HG03064 (cell line): ENCODE measurements at regions not wholly inside any gene's neighbourhood (a gene's known extent, or its start where the extent isn't known, plus 50 kb on each side); places are given as distances from the start of the nearest gene placed in this dataset.
"Not testable (repeated sequence)": the region's sequence is repeated elsewhere in the genome, so short reads cannot be mapped to it uniquely, and the experiment has no call there.

Experiments
- ATAC-seq: cut with Tn5 transposase; IDR thresholded peaks from one replicate; pipeline ENCODE4 v1.9.1; 2021; ENCODE audit warnings: low read depth; ENCODE audit not compliant: unreplicated experiment

DNA sequence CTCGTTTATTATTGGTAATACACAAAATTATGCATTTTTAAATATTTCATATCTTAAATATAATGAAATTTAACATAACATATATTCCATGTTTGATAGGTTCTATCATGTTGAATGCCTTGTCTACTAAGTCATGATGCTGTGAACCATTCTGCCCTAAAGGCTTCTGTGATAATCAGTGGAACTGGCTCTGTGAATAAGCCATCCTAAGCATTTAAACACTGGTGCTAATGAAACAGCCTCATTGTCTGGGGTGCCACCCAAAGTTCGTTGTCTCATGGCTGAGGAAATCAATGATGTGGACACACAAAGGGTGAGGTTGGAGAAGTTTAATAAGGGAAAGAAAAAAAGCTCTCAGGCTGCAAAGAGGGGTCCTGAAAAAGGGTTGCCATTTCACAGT, 264.7 kb upstream of the ZRANB2 start:
- ATAC-seq: no peak

DNA sequence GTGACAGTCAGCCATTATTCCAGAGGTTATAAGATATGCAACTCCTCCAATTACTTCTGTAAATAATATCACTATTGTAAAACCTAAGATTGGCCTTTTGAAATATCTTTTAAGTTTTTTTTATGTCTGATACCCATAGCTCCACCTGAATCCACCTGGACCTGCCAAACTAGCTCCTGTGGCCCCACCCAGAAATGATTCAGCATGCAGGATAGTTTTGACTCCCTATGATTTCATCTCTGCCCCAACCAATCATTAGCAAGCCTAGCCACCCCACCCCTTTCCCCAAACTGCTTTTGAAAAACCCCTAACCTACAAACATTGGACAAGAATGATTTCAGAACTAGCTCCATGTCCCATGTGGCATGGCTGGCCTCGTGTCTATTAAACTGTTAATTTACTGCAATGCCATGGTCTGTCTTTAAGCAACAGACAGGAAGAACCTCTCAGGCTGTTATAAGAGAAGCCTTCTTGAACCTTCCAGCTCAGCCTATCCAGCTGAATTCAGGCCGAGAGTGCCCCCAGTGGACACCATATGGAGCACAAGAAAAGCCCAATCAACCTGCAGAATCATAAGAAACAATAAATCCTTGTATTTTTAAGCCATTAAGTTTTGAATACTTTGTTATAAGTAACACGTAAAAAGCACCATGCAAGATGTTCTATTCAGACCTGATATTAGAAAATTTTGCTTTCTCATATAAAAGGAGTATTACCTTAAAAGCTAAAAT, 263.0 kb upstream of the ZRANB2 start:
- no peak for ATAC-seq

DNA sequence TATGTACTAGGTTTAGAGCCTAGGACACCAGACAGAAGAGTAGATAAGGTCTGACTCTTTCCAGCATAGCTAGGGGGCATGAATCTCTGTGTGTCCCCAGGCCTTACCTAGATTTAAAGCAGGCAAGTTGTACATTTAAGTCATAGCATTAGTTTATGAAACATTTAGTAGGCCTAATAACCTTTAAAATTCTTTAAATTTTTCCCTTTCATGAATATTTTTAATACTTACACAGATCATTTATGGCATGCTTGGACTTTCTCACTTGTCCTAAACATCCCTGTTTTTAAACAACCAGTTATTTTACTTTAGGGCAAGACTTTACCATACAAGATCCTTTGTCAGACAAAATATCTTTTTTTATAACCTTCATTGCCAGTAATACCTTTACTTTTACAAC, 258.4 kb upstream of the ZRANB2 start:
- no peak for ATAC-seq

DNA sequence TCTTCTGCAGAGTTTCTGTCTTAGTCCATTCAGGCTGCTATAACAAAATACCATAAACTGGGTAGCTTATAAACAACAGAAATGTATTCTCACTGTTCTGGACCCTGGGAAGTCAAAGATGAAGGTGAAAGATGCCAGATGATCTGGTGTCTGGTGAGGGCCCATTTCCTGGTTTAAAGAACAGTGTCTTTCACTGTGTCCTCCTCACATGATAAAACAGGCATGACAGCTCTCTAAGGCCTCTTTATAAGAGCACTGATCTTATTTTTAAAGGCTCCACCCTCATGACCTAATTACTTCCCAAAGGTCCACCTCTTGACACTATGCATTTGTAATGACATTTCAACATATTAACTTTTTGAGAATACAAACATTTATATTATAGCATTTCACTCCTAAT, 250.2 kb upstream of the ZRANB2 start:
- ATAC-seq: no peak

DNA sequence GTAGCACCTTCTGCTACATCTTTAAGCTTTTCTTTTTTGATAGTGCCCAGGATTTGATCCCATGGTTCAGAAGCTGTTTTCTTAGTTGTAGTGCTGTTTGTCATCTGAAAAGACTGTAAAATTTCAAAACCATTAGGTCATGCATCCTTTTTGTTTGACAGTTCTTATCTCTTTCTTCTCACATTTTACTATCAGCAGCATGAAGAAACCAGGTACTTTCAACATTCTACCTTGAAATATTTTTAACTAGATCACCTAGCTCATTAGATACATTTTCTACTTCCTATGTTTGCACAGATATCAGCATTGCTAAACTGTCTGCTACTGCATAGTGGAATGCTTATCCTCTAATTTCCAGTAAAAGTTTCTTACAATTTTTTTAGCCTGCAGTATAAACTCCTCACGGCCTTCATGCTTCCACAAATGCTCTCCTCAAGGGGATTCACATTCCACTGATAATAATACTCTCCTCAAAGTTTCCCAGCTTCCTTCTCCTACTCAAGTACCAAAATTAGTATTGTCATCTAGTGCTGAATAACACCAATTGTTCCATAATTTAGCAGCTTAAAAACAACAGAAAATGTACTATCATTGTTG, 243.9 kb upstream of the ZRANB2 start:
- no peak for ATAC-seq

DNA sequence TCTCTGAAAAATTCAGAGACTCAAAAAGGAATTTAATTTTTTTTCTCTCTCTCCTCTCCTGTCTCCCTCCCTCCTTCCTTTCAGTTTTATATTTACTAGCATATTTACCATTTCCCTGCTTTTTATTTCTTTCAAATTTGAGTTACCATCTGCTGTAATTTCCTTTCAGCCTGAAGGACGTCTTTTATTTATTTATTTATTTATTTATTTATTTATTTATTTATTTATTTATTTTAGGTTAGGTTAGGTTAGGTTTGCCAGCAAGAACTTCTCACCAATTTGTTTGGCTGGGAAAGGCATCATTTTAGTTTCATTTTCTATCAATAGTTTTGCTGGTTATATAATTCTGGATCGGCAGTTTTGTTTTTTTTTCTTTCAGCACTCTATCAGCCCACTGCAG, 231.7 kb upstream of the ZRANB2 start:
- ATAC-seq: no peak

DNA sequence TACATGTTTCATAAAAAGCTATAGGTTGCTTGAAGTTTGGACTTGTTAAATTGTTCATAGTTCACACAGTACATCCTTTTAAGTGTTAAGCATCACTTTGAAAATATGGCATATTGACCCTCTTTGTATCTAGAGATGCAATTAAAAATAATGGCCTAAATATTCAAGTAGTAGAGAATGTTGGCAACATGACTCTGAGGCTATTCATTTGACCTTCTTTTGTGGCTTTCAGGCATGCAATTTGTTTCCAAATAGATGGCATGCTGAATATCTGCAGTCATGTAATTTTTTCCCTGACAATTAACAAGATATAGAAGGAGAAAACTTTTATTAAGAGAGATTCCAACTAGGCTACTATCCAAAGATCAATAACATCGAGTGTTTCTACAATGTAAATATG, 230.5 kb upstream of the ZRANB2 start:
- no peak for ATAC-seq

DNA sequence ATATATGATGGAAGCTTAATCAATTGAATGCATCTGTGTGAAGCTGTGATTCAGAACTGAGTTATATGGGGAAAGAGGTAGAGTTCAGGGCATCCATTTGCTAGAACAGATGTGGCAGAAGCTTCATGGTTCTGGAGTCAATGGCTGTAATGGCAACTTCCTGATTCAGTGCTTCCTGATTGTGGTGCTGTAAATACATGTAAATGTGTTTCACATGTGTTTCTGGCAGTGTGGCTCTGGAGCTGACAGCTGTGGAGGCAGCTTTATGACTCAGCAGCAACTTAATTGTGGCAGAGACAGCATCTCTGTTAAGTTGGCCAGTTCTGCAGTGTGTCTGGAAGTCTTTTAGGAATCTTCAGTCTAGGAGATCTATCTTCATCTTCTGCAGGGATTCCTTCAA, 226.6 kb upstream of the ZRANB2 start:
- peak; percentile 64 for ATAC-seq

DNA sequence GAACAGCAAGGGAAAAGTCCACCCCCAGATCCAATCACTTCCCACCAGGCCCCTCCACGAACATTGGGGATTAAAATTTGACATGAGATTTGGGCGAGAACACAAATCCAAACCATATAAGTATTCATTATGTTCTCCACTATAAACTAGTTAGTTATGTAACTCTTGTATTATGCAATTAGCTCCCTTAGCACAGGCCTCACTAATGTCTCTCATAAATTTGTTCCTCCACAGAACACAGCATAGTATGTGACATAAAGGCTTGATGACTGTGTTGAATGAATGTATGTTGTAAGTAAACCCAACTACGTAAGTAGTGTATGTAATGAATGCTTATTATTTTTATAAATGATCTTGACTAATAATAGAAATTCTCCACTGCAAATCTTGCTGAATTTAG, 223.3 kb upstream of the ZRANB2 start:
- ATAC-seq: no peak

DNA sequence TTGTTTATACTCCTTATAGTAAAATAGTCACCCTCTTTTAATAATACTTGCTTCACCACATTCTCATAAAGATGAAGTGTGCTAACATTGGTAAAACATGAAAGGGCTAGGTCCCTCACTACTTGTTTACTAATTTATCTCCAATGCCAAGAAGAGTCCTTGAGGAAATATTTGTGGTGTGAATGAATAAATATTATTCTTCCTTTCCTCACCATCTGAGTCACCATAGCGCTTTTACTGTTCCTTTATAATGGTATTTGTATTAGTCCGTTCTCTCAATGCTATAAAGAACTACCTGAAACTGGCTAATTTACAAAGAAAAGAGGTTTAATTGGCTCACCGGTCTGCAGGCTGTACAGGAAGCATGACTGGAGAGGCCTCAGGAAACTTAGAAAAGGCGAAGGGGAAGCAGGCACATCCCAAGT, 222.8 kb upstream of the ZRANB2 start:
- no peak for ATAC-seq

DNA sequence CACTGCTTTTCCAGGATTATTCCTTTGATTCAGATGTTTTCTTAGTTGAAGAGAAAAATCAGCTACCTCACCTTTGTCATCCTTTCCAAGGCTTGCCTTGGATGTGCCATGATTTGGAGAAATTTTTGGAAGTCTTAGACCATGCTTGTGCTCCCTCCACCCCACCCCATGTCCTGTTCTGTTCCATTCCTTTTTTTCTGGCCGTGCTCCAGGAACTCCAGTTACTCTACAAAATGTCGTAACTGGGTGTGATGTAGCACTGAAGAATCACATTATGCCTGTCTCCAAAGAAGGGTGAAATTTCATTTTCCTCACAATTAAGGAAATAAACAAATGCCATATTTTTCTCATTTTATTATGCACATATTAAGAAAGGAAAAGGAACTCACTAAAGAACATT, 217.8 kb upstream of the ZRANB2 start:
- ATAC-seq: no peak

DNA sequence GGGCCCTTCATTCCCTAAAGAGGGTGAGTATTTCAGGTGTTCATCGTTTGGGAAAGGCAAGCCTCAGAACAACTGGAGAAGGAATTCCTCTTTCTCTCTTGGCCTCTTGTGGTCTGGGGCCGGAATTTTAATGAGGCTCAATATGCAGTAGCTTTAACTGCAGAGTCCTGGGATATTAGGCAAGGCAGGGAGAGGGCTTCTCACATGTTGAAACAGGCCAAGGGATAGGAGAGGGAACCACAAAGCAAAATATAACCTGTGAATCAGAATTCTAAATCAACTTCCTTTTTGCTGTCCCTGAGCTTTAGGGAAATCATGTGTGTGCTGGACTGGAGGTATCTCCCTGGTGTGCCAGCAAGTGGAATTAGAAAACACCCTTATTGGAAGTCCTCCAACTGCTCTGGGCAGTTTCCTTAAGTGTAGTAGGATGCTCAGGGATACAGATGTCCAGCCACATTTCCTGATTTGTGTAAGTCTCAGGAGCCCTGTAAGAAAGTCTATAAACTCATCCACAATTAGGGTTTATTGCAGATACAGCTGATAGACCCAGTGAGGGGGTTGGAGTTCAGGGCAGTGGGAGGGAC, 215.8 kb upstream of the ZRANB2 start:
- ATAC-seq: no peak

DNA sequence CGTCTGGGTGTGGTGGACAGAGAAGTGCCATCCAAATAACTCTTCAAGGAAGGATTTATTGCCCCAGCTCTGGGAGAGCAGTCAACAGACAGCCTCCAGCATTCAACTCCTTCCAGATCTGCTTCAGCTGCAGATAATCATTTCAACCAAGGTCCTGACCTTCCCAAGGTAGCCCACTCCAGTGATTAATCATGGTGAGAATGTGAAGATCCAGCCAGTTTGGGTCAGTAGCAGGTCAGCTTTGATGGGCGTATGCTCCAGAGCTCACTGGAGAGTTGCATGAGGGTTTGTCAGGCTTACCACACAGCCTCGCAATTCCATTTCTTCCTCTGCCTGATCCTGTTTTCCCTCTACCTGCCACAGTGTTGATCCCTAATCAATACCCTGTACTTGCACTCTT, 214.5 kb upstream of the ZRANB2 start:
- no peak for ATAC-seq

DNA sequence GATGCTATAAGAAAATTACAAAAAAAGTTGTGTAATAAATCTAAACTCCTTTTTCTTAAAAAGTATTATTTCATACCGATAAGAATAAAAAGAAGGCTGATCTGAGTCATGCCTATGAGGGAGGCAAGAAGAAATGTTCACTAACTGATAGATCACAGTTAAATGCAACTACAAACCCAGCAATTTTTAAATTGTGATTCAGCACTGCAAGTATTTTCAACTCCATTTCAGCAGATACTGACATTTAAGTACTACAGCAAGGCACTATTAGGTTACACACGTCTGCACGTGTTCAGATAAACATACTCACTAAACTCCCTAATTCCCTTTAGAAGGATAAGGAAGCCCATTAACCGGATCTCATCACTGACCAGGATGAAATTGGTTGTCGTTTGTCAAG, 213.3 kb upstream of the ZRANB2 start:
- no peak for ATAC-seq

DNA sequence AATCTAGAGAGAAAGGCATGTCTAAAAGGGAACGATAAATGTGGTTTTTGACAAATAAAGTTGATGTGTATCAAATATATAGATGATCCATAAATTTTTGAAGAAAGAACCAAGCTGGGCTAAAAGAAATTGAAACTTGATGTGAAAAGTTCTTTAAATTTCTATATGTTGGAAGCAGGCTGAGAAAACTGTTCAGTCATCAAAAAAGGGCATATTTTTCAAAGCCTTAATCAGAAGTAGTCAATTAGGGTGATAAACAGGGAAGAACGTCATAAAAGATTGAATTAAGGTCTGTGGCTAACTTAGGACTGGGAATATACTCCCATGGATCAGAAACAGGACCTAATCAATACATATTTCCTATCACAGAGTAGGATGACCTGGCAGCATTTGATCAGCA, 211.4 kb upstream of the ZRANB2 start:
- ATAC-seq: no peak

DNA sequence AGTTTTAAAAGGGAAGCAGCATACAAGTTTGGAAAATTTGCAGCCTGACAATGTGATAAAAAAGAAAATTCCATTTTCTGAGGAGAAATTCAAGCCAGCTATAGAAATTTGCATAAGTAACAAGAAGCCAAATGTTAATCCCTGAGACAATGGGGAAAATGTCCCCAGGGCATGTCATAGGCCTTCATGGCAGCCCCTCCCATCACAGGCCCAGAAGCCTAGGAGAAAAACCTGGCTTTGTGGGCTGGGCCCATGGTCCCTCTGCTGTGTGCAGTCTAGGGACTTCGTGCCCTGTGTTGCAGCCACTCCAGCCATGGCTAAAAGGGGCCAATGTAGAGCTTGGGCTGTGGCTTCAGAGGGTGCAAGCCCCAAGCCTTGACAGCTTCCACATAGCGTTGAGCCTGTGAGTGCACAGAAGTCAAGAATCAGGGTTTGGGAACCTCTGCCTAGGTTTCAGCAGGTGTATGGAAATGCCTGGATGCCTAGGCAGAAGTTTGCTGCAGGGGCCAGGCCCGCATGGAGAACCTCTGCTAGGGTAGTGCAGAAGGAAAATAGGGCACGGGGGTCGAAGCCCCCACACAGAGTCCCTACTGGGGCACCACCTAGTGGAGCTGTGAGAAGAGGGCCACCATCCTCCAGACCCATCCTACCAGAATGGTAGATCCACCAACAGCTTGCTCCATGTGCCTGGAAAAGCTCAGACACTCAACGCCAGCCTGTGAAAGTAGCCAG, 209.8 kb upstream of the ZRANB2 start:
- not testable (repeated sequence) for ATAC-seq

DNA sequence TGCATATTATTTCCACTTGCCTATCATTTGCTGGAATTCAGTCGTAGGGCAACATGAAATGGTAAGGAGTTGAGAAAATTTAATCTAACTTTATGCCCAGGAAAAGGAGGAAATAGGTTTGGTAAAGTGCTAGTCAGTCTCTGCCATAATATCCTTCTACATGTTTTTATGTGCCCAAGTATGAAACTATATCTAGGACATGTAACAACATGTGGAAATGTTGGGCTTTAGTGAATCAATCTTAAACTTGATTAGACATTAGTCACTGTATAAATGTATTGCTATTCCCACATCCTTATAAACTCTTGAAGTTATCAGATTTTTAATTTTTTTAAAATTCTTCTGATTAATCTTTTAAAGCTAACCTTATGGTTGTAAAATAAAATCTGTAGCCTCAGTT, 204.7 kb upstream of the ZRANB2 start:
- no peak for ATAC-seq

DNA sequence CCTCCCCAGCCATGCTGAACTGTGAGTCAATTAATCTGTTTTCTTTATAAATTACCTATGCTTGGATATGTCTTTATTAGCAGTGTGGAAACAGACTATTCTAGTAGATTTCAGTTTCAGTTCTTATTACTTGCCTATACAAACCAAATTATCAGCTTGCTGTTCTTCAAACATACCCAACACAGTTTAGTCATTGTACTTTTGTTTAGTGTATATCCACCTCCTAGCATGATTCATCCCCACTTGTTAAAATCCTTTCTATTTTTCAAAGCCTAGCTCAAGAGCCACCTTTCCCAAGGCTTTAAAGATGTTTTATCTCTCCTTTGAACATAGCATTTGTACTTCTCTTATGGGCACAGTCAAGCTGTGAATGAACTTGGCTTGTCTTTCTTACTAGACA, 195.6 kb upstream of the ZRANB2 start:
- no peak for ATAC-seq

DNA sequence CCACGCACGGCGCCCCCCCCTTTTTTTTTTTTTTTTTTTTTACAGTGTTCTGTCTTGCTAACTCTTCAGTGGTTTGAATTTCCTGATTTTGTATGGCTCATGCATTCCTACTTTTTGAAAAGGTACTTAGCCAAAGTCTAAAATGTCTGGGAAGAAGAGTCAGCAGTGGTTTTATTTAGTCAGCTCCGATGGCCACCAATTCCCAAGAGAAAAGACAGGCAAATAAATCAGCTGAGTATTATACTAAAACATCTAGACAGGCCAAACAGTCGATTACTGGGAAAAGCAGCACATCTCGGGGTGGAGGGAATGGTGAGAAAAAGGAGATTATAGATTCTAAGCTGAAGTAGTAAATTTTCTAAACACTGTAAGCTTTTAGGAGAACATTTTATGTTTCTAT, 192.5 kb upstream of the ZRANB2 start:
- no peak for ATAC-seq

DNA sequence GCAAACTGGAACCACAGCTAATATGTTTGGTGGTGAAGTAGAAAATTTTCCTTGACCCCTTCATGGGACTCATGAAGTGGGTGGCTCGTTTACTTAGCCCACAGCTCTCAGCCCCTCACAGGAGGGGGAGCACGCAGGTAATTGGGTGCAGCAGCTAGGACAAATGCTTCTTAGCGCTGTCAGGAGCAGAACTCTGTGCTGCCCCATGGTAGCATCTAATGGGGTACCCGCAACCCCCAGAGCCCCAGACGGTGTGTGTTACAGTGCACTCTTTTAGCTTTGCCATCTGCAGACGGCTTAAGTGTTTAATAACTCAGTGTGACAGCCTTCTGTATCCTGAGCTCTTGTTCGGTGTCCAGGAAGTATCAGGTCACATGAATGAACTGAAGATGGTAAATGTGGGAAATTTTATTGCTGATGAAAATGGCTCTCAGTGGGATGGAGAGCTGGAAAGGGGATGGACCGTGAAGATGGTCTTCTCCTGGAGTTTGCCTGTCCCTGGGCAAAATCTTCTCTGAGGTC, 189.6 kb upstream of the ZRANB2 start:
- no peak for ATAC-seq

DNA sequence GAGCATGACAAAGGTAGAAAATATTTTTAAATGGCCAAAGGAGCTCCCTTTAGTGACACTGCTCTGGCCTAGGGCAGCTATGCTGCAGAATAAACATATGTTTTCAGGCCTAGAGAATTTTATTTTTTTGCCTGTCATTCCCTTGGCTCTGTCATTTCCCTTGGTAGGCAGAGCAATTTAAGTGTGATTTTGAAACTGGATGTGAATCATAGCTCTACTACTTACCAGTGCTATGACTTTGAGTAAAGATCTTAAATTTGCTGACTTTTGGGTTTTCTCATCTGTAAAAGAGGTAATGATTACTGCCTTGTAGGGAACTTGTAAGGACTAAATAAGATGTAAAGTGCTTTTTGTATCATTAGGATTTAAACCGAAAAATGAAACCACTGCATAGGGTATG, 189.0 kb upstream of the ZRANB2 start:
- ATAC-seq: no peak
